Activated CD4-positive, alpha-beta T cell treated with anti-CD3 and anti-CD28 coated beads for 4 hours (primary cell): ENCODE measurements at regions not wholly inside any gene's neighbourhood (a gene's known extent, or its start where the extent isn't known, plus 50 kb on each side); places are given as distances from the start of the nearest gene placed in this dataset.
"Not testable (repeated sequence)": the region's sequence is repeated elsewhere in the genome, so short reads cannot be mapped to it uniquely, and the experiment has no call there.

Source experiments
- DNase-seq, 2 donors: peaks; one replicate each; pipeline ENCODE4 v3.0.0-alpha.2; 2020

DNA sequence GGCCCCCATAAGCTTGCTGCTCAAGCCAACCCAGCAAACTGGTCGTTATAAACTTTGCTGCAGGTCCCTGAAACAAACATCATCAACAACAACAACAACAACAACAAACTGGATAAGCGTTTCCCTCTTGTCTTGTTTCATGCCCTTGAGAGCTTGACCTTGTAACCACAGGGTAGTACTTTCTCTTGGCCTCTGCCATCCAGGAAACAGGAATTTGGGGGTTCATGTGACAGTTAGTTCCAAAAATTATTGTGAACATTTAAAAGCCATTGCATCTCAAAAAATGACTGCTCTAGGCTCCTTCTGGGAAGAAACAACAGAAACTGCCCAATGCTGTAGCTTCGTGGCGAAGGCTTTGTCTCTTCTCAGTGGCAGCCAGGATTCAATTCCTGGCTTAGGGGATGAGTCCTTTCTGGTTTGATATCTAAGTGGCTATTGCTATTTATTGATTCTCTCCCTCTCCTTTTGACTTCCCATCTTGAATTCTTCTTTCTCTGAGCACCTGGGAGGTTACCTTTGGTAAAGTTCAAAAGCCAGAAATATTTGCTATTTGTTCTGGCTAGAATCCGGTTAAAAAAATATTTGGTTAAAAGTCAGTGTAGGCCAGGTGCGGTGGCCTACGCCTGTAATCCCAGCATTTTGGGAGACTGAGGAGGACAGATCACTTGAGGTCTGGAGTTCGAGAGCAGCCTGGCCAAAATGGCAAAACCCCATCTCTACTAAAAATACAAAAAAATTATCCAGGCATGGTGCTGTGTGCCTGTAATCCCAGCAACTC is 52.0 kb upstream of the CPM start:
- no peak for DNase-seq

DNA sequence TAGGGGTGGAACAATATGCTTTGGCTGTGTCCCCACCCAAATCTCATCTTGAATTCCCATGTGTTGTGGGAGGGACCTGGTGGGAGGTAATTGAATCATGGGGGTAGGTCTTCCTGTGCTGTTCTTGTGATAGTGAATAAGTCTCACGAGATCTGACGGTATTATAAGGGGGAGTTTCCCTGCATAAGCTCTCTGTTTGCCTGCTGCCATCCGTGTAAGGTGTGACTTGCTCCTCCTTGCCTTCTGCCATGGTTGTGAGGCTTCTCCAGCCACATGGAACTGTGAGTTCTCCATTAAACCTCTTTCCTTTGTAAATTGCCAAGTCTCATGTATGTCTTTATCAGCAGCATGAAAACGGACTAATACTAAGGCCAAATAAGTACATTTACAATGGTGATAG is 64.6 kb upstream of the CPM start:
- not testable (repeated sequence) for DNase-seq

DNA sequence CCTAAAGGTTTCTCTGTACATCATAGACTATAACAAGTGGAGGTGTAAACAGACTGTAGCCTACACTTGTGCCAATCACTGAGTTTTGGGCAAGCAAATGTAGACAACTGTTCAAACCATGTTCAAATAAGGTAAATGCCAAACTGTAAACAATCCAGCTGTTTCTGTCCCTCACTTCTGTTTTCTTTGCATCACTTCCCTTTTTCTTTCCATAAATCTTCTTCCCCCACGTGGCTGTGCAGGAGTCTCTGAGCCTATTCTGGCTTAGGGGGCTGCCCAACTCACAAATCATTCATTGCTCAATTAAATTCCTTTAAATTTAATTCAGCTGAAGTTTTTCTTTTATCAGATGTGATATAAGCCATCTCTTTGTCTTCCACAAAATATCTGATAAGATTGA is 65.1 kb upstream of the CPM start:
- no peak for DNase-seq

DNA sequence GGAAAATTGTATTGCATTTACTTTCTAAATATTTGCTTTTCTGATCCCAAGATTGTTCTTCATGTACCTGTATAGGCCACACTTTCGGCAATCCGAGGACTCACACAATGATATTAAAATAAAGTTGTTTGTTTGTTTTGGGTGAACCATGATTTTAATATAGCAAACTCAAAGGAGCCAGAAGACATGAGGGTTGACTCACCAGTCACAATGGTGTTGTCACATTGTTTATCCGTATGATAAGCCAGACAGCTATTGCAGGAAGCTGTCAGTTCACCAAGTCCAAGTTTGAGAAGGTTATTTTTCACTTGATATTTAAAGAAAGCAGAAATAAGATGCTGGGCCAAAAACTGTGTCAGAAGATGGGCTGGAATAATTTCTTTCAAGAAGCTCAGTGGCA is 67.1 kb upstream of the CPM start:
- DNase-seq: no peak

DNA sequence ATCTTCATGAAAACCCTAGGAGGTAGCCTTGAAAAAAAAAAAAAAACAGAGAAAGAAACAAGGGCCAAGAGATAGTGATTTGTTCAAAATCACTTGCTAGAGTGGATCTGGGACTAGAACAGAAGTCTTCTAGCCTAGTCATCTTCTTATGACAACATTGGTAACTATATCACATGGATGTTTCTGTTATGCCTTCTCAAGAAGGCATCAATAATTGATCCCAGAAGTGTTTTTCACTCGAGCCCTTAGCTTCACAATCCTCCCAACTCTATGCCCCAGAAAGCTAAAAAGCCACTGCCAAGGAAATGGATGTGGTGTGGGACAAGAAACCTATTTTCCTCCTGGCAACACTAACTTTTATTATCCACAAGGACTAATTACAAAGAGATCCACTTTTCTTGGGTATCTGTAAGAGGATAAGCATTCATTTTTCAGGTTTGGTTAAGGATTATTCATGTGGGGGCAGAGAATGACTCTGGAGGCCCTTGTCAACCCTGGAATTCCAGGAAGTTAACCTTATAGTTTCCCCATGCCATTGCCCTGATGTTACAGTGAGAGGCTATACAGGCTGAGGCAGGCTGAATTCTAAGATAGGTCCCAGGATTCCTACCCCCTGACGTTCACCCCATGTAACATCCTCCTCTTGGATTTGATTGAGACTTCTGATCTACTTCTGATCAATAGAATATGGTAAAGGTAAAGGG is 67.7 kb upstream of the CPM start:
- DNase-seq: no peak

DNA sequence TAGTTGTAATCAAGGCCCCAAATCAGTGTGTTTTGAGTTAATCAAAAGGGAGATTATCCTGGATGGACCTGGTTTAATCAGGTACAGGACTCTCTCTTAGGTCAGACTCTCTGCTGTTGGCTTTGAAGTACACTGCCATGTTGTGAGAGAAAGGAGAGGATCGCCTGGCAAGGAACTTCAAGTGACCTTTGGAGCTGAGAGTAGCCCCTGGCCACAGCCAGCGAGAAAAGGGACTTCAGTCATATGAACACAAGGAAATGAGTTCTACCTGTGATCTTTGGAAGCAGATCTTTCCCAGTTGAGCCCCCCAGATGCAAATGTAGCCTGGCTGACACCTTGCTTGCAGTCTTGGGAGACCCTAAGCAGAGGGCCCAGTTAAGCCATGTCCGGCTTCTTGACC is 68.3 kb upstream of the CPM start:
- no peak for DNase-seq

DNA sequence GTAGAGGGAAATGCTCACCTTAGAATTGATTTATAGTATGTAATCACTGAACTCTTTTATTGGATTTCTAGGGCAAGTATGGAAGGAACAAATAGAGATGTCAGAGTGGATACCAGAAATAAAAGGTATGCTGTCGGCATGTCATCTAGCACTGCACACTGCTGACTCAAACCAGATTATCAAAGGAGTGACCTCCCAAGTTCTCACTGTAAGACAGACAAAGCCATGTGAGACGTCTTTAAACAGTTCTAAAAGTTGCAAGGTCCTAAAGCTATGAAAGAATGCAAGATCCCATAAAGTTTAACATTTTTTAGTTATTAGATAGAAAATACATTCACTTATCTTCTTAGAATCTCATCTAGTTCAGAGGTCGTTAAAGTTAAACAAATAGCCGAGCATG is 70.0 kb upstream of the CPM start:
- no peak for DNase-seq

DNA sequence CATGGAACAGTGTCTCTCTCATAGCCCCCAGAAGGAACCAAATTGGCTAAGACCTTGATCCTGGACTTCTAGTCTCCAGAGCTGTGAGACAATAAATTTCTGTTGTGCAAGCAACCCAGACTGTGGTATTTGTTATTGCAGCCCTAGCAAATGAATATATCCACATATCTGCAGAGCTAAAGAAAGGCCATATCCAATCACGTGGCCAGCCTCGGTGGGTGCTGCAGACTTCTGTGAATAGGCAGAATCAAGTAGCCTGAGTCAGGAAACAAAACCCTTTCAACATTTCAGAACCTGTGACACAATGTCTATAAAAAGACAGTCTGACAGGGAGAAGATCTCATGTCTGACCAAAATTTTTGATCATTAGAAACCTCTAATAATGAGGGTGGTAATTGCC is 71.0 kb upstream of the CPM start:
- DNase-seq: no peak

DNA sequence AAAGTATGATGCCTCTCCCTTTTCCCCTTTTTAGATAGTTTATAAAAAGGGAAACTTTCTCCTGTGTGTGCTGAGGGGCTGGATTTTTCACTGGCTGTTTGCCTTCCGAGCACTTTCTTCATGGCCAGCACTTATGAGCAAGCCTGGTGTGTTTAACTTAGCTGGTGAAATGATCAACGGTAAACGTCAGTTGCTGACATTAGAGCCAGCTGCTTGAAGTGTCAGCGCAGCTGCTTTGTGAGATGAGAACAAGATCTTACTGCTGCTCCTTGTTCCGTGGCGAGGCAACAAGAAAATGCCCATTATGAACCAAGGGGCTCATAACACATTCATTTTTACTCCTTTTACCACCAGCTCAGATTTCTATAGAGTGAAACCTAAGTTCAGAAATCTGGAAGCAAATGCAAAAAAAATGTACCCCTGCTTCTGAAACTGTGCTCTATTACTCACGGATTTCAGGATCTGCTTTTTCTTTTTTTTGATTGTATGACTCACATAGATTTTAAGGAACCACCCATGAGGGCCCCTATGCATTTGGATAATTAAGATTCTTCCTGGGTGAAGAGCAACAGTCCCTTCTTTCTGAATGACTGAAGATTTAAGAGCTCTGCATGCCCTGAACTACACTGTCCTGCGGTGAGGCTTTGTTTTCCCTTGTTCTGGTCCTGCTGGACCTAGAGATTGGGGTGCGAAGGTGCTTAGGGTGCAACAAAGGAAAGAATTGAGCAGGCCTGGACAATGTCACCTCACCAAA is 74.3 kb upstream of the CPM start:
- no peak for DNase-seq

DNA sequence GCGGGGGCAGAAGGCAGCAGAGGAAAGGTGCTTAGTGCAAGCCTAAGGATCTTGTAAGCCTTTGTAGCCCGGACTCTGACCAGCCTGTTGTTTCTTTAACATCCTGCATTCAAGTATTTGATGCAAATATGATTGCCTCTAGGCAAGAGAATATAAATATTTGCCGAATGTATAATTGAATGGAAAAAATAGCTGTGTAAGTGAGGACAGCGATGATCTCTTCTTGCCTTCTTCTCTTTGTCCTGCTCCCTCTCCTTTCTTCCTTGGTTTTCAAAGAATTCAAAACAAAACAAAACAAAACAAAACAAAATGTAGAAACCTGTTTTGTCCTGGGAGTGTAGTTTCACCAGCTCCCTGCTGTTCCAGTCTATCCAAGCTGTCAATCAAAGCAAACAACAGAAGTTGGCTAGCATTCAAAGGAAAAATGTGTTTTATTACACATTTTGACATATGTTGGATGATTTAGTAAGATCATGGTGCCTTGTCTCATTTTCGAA is 74.9 kb upstream of the CPM start:
- no peak for DNase-seq

DNA sequence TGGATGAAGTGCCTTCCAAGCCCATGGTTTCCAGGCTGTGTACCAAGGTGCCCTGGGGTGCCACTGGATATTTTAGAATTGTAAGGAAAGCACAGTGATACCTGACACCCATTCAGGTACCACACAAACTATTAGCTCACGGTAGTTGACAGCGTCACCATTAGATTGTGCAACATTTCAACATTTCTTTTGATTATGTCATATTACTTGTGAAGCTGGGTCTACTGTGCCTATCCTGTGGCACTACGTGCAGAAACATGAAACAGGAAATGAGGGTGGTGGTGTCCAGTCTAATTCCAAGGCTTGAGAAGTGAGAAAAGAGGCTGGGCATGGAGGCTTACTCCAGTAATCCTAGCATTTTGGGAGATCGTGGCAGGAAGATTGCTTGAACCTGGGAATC is 75.5 kb upstream of the CPM start:
- DNase-seq: no peak

DNA sequence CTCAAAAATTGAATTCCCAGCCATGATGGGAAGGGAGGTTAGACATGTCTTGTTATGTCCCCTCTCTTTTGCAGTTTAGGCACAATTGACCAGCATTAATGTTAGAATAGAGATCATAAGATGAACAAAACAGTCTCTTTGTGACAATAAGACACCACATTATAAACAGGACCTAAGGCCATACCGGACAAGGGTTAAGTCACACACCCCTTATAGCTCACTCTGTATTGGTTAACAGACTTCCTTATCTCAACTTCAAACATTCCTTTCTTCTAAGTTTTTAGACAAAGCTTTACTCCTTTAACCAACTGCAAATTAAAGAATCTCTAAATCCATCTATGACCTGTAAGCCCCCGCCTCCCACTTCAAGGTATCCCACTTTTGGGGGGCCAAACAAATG is 81.1 kb upstream of the CPM start:
- no peak for DNase-seq

DNA sequence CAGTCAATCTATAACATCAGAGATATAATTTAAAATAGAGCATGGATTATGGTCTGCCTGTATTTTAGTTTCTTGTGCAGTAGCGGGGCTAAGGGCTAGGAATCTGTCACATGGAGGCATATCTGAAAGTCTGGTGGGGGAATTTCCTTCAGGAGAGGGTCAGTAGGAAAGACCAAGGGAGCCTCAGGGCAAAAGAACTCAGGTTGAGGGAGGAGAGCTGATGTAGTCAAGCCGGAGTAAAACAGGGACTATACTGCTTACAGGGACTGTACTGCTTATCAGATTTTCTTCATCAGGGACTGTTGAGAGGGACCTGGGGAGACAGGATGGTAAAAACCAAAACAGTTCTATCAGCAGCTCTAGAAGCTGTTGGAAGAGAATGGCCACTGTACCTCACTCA is 82.0 kb upstream of the CPM start:
- no peak for DNase-seq

DNA sequence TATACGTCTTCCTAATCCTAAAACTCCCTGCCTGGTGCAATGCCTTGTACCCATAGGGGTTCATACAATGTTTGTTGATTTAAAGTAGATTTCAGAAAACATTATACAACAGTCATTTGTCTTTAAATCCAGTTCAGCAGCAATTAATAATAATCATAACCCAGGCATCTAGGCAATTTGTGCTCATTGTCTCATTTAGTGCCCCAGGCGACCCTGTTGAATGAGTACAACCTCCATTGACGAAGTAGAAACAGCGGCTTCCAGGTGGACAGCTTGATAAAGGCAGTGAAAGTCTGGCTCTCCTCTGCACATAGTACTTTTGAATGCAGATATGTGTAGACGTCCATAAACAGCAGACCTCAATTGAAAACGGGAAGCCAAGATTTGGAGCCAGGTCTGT is 82.9 kb upstream of the CPM start:
- DNase-seq: no peak

DNA sequence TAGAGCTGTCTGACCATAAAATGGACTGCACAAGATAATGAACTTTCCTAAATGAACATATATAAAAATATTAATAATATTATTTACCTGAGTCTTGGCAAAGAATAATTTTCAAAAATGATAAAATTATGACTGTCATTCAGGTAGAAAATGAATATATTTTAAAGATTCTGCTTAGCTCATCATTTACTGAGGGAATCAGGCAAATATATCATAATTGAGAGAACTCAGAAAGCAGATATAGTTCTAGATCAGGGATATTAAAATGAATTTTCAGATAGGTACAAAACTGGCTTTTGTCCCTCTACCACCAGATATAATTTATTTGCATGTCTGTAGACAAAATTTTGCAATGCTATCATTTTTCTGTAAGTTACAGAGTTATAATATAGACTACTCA is 86.1 kb upstream of the CPM start:
- no peak for DNase-seq

DNA sequence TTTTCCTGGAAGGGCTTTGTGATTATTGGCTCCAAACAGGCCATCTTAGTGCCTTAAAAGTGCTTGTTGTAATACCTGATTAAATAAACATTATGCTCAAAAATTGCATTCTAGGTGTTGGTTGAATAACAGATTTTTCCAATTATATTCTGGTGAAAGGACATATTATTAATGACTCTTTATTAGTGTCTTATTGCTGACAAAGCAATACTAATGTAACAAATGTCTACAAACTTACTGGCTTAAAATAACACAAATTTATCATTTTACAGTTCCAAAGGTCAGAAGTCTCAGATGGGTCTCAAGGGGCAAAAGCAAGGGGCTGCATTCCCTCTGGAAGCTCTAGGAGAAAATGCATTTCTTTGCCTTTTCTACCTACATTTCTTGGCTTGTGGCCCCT is 86.9 kb upstream of the CPM start:
- no peak for DNase-seq

DNA sequence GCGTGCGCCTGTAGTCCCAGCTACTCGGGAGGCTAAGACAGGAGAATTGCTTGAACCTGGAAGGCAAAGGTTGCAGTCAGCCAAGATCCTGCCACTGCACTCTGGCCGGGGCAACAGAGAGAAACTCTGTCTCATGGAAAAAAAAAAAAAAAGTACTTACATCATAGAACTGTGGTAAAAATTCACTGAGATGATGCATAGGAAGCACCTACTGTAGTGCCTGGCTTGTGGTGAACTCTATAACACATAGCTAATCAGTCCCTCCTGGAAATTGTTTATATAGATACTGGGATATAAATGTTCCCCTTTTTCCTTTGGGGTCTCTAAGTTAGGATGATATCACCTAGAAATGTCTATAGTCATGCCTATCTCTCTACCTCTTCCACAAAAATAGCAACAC is 89.7 kb upstream of the CPM start:
- DNase-seq: no peak

DNA sequence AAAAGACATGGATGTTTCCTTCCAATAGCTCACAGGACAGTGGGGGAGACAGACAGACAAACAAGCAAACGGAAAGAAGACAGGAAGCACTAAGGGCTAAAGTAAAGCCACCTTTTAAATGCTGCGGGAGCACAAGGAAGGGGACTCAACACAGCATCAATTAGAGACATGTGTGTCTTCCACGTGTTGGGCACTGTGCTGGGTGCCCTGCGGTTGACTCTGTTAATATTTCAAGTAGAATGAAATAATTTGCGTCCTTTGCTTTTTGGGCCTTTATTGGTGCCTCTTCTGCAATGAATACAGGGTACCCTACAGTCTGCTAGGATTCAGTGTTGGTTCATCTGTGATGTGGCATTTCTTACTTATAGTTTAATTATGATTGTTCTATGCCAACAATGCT is 90.9 kb upstream of the CPM start:
- DNase-seq: no peak

DNA sequence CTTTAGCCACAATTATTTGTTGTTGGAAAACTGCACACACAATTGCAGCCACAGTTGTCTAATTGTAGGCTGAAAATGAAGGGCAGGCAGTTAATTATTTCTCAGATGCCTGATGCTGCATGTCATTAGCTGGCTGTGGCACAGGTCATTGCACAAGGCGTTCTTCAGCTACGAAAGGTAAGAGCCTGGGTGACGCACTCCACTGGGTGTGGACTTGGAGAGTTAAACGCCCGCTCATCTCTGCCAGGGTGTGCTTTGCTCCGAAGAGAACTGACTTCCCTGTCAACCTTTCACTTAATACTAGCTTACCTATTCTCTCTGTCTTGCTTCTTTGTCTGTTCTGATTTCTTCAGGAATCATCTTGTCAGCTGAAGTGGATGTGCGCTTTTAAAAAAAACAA is 91.4 kb upstream of the CPM start:
- no peak for DNase-seq

DNA sequence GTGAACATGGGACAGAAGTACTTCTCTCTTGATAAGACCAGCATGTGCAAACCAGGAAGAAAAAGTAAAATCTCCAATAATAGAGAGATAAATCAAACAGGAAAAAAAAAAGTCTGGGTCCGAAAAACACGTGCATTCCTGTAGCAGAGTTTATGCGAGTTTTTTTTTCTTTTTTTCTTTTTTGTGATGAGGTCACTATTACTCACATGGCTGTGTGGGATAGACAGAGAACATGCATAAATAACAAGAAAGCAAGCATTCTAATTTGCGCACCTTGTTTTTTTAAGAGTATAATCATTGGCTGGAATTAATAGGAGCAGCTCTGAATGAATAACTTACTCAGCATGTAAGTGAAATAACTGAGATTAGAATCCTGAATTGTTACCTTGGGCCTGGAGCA is 91.9 kb upstream of the CPM start:
- no peak for DNase-seq

DNA sequence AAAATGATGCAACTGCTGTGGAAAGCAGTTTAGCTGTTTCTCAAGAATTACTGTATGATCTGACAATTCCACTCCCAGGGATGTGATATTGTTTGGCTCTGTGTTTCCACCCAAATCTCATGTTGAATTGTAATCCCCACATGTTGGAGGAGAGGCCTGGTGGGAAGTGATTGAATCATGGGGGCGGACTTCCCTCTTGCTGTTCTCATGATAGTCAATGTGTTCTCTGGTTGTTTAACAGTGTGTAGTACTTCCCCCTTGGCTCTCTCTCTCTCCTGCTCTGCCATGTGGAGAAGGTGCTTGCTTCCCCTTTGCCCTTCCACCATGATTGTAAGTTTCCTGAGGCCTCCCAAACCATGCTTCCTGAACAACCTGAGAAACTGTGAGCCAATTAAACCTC is 93.4 kb upstream of the CPM start:
- no peak for DNase-seq

DNA sequence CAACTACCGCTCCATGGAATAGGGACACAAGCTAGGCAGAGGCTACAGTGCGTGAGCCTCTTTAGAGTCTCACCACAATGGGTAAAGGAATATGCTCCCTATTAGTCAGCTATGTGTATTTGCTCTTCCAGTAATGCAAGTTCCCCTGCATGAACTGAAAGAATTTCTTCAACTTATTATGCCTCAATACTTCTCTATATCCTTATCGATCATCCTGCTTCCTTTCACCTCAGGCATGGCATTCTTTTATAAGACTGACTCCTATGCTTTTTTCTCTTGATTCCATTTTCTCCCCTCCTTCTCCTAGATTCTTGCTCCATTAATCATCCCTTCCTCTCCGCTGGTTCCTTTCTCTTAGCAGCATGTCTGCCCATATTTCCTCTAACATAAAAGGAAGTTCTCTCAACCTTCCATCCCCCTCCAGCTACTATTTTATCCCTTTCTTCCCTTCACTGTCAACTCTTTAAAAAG is 94.5 kb upstream of the CPM start:
- no peak for DNase-seq

DNA sequence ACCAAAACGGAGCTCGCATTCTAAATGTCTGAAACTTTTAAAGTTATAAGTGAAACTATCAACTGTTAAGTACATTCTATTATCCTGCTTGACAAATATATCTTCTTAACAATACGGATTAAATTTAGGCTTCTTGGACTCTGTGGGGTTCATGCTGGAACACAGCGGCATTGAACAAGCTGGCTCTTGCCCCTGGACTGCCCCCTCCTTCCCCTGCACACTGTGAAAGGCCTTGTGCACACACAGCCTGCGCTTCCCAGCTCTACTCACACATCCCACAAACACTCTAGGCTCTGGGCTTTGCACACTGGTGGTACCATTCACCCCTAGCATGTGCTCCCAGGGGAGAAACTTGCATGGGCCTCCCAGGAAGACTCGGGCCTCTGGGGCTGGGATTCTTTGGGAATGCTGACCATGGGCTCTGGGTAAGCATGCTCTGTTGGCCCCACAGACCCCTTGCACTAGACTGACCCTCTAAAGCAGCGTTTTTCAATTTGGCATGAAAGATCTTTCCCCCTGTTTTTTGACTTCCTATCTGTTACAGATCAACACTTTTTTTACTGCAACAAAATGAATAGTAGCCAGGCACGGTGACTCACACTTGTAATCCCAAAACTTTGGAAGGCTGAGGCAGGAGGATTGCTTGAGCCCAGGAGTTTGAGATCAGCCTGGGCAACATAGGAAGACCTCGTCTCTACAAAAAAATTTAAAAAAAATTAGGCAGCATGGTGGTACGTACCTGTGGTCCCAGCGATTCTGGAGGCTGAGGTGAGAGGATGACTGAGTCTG is 96.2 kb upstream of the CPM start:
- DNase-seq: no peak
